Colonic mucosa (tissue), 4 donors: ENCODE measurements at regions not wholly inside any gene's neighbourhood (a gene's known extent, or its start where the extent isn't known, plus 50 kb on each side); places are given as distances from the start of the nearest gene placed in this dataset.

Experiments used
- DNase-seq: peaks from one replicate; pipeline ENCODE4 v3.0.0-alpha.2; 2020
- H3K27ac ChIP-seq: fragments of 200-600 bp; one replicate; pipeline ENCODE4 v1.8.0; 2021
- H3K27me3 ChIP-seq: fragments of 200-600 bp; one replicate; pipeline ENCODE4 v1.8.0; 2021
- H3K36me3 ChIP-seq: fragments of 200-600 bp; one replicate; pipeline ENCODE4 v1.8.0; 2021
- H3K4me1 ChIP-seq: fragments of 200-600 bp; one replicate; pipeline ENCODE4 v1.8.0; 2021; ENCODE audit warnings: mild to moderate bottlenecking
- H3K4me3 ChIP-seq: fragments of 200-600 bp; one replicate; pipeline ENCODE4 v1.8.0; 2021
- H3K9ac ChIP-seq, 2 donors: one replicate each; pipeline ENCODE4 v1.7.0; 2013; ENCODE audit warnings: control low read depth in 2 of 2, low read depth in 2 of 2, low read length in 2 of 2
- H3K9me3 ChIP-seq: fragments of 200-600 bp; one replicate; pipeline ENCODE4 v1.8.0; 2021
- intact Hi-C: fragments of 100-400 bp; cut with DNase I; formaldehyde crosslinking; loops from one replicate; pipeline ENCODE4 v1.14.1; 2022
- TF ChIP-seq, protein P1 (sequence below): fragments of 200-600 bp; IDR thresholded peaks from one replicate; pipeline ENCODE4 v1.8.0; 2022; ENCODE audit warnings: antibody characterized with exemption, mild to moderate bottlenecking
- donor health status: healthy.
- donor health status: DM: no; HTN: no; CAD: no.
- donor health status: DM: no; HTN: no; CAD: no.

DNA sequence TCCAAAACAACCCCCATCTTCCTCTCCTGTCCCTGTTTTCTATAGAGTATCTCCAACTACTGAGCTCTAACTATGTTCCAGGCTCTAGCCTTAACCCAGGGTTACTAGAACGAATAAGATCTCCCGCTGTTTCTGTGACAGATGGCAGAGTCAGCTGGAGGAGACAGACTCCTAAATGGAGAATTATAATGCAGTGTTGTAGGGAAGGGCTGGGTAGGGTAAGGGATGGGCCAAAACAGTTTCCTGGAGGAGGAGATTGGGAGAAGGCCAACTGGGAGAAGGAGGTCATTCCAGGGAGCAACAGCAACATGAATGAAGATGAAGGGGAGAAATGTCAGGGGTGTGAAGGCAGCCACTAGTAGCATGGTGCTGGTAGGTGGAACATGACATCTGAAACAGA lies 73.4 kb upstream of the ANO4 start:
- Histone ChIP-seq H3K27ac (no peak overlapping the region), H3K9me3 (no peaks in the 10 kb centered on the region), H3K4me3 (no peak overlapping the region), H3K27me3 (peaks cover 34% of the 10 kb centered on the region), H3K9ac (no peak overlapping the region), H3K36me3 (no peaks in the 10 kb centered on the region), H3K4me1 (no peaks in the 10 kb centered on the region)
- intact Hi-C loops, result no loop called here
- DNase-seq, result no peak
- TF ChIP-seq, protein P1, sequence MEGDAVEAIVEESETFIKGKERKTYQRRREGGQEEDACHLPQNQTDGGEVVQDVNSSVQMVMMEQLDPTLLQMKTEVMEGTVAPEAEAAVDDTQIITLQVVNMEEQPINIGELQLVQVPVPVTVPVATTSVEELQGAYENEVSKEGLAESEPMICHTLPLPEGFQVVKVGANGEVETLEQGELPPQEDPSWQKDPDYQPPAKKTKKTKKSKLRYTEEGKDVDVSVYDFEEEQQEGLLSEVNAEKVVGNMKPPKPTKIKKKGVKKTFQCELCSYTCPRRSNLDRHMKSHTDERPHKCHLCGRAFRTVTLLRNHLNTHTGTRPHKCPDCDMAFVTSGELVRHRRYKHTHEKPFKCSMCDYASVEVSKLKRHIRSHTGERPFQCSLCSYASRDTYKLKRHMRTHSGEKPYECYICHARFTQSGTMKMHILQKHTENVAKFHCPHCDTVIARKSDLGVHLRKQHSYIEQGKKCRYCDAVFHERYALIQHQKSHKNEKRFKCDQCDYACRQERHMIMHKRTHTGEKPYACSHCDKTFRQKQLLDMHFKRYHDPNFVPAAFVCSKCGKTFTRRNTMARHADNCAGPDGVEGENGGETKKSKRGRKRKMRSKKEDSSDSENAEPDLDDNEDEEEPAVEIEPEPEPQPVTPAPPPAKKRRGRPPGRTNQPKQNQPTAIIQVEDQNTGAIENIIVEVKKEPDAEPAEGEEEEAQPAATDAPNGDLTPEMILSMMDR, result no peak

DNA sequence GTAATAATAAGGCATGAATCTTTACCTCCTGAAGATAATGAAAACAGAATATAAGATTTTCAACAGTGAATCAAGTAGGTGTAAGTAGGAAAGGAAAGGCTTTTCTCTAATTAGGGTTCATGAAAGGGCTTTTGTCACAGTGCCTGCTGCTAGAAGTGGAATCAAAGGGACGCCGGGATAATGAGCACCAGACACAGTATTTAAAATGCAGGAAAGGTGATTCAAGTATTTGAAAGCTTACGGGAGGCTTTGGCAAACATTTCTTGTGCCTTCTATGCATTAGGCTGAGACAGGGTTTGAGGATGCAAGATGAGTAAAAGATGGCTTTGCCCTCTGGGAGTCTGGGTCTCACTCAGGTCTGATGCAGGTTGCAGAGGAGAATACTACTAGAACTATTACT lies 70.5 kb upstream of the ANO4 start:
- H3K9ac ChIP-seq, result no peak overlapping the region
- H3K4me1 ChIP-seq, result no peaks in the 10 kb centered on the region
- TF ChIP-seq, protein P1, result no peak
- DNase-seq, result no peak
- H3K27ac ChIP-seq, result no peak overlapping the region
- H3K27me3 ChIP-seq, result peaks cover 5% of the 10 kb centered on the region
- intact Hi-C loops, result no loop called here
- H3K4me3 ChIP-seq, result no peak overlapping the region
- H3K36me3 ChIP-seq, result no peaks in the 10 kb centered on the region
- H3K9me3 ChIP-seq, result no peaks in the 10 kb centered on the region

DNA sequence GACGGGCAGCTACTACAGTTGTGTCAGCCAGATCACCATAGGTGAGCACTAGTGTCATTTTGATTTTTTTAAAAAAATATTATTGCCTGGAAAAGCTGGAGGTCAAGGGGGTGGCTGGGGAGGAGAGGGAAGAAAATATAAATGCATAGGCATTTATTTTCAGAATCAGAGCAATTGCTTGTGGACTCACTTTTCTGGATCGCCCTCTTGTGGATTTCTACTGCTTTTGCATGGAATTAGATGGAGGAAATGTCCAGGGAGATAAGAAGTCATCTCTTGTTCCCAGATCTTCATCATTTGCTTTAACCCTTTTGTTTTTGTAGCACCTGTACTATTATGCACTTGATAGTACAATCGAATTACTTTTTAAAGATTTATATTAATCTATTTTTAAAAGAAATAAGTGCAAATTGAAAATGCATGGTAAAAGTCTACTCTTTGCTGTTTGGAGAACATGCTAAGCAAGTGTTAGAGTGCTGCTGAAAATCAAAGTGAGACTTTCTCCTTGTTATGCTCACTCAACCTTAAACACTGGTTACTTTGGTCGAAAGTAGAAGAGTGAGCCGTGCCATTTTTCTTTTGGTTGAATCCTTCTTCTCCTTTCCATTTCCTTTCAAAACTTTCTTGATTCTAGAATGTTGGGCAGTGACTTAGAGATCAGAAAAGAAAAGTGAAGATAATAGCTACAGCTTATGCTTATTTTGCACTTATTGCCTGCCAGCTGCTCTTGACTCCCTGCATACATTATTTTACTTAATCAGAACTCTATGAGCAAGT lies 60.6 kb upstream of the ANO4 start:
- TF ChIP-seq, protein P1, result peak; percentile 43
- no peaks in the 10 kb centered on the region for H3K36me3 ChIP-seq
- no peaks in the 10 kb centered on the region for H3K4me1 ChIP-seq
- no peak overlapping the region for H3K27ac ChIP-seq
- H3K9ac ChIP-seq, result no peak overlapping the region
- no peaks in the 10 kb centered on the region for H3K27me3 ChIP-seq
- no peak for DNase-seq
- H3K9me3 ChIP-seq, result no peaks in the 10 kb centered on the region
- intact Hi-C loops, result loop anchor here (10.0 kb wide), 2 partner anchors 179 to 499 kb away; no protein-coding TSS in a partner anchor
- no peak overlapping the region for H3K4me3 ChIP-seq

DNA sequence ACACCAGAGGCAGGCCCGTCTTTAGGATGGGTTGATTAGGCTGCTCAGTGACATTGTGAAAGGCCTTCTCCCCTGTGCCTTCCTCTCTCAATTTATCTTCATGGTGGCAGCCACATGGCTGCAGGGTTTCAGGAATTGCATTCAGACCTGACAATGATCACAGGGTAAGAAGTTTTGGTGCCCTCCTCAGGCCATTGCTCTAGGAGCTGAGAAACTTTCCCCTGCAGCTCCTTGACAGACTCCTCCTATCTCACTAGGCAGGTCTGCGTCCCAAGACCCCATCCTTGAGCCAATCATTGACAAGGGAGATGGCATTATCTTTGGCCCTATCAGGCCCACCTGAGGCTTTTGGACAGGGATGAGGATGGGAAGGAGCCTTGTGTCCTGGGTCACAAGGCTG lies 57.4 kb upstream of the ANO4 start:
- intact Hi-C loops, result loop anchor here (5.0 to 10.0 kb wide), 4 partner anchors 65 to 502 kb away; no protein-coding TSS in a partner anchor
- Histone ChIP-seq H3K27me3 (no peaks in the 10 kb centered on the region), H3K9ac (no peak overlapping the region), H3K27ac (no peak overlapping the region), H3K9me3 (no peaks in the 10 kb centered on the region), H3K36me3 (no peaks in the 10 kb centered on the region), H3K4me1 (no peaks in the 10 kb centered on the region), H3K4me3 (no peak overlapping the region)
- DNase-seq, result no peak
- TF ChIP-seq, protein P1, result no peak

DNA sequence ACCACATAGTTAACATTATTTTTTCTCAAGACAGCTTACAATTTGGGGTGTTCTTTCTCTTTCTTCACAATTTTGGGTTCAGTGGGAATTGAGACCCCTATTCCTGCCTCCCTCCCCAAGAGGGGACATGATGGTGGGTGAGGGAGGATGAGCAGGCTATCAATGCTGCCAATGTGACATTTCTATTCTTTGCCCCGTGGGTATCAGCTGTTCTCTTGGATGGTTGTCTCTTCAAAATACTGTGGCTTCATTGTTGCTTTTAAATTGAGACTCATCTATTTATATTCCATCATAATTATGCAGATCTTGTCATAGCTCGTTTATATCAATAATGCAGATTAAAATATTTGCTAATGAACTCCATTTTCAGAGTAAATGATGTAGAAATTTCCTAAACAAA lies 56.5 kb upstream of the ANO4 start:
- Histone ChIP-seq H3K9ac (no peak overlapping the region), H3K27me3 (no peaks in the 10 kb centered on the region), H3K4me3 (no peak overlapping the region), H3K36me3 (no peaks in the 10 kb centered on the region), H3K4me1 (no peaks in the 10 kb centered on the region), H3K9me3 (no peaks in the 10 kb centered on the region), H3K27ac (no peak overlapping the region)
- intact Hi-C loops, result loop anchor here (5.0 to 10.0 kb wide), 4 partner anchors 66 to 503 kb away; no protein-coding TSS in a partner anchor
- no peak for DNase-seq
- TF ChIP-seq, protein P1, result no peak
